ENCODE measurements at regions not wholly inside any gene's neighbourhood (a gene's known extent, or its start where the extent isn't known, plus 50 kb on each side); places are given as distances from the start of the nearest gene placed in this dataset.
A peak's percentile ranks its signal among the peaks of the same experiment; 100 is the strongest.

GRCh38 chr7:24341691-24342413 is 57.9 kb downstream of the NPY start:
- DNase-seq (ENCODE audit: low spot score): no peak

DNA sequence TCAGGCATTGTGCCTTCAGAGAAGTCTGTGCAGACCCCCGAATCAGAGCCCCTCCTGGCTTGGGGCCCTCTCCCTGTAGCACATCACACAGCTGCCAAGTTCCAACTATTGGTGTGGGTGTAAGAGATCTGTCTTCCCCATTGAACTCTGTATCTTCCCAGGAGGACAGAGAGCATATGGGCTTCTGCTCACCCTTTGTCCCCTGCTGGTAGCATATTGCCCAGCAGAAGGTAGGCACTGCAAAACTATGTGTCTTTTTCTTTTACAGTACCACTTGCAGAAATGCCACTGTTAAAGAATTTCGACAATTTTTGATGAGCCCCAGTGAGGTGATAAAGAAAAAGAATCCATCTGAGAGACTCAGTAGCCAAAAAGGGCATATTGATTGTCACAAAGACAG is 59.6 kb downstream of the NPY start:
- DNase-seq (ENCODE audit: low spot score): no peak

GRCh38 chr7:24346129-24346528 is 62.1 kb downstream of the NPY start:
- no peak for DNase-seq (ENCODE audit: low spot score)

DNA sequence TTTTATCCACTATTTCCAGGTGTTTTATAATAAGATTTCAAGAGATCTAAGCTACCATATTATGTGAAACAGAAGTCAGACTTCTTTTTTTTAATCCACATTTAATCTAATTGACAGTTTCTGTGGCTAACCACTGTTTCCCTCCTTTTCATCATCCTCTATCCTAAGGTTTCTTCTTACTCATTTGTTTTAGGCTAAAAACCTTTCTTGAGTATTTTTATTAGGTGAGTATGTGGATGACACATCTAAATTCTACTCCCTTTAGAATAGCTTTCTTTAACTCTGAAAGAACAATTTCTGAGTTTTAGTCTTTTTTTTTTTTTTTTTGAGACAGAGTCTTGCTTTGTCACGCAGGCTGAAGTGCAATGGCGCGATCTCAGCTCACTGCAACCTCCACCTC is 62.7 kb downstream of the NPY start:
- DNase-seq (ENCODE audit: low spot score): no peak

DNA sequence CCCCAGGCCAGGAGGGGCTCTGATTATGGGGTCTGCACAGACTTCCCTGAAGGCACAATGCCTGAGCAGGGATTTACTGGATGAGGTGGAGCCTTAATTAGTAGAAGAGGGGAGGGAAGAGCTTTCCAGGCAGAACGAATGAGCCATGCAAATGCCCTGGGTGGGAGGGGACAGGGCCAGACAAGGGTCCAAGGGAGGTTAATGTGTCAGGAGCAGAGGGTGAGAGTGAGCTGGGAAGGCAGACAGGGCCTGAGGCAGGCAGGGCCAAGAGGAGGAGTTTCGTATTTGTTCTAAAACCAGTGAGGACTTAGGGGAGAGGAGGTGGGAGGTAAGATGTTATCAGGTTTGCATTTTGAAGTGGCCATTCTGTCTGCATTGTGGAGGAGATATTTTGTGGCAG is 65.3 kb downstream of the NPY start:
- DNase-seq (ENCODE audit: low spot score): no peak

DNA sequence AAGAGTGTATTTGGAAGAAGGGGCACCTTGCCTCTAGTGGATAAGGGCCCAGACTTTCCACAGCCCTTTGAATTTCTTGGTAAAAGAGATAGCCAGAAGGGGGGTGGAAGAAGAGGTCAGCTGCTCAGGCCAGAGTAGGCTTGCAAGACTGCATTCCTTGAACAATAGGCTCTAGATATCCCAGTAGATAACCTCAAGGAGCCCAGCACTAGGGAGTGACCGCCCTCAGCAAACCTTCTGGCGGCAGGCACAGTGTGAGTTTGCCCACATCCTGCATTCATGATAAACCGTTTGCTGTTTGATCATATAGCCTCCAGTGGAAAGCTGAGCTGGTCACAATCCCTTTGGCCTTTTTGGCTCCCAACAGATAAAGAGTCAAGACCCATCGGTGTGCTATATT is 70.5 kb downstream of the NPY start:
- no peak for DNase-seq (ENCODE audit: low spot score)

DNA sequence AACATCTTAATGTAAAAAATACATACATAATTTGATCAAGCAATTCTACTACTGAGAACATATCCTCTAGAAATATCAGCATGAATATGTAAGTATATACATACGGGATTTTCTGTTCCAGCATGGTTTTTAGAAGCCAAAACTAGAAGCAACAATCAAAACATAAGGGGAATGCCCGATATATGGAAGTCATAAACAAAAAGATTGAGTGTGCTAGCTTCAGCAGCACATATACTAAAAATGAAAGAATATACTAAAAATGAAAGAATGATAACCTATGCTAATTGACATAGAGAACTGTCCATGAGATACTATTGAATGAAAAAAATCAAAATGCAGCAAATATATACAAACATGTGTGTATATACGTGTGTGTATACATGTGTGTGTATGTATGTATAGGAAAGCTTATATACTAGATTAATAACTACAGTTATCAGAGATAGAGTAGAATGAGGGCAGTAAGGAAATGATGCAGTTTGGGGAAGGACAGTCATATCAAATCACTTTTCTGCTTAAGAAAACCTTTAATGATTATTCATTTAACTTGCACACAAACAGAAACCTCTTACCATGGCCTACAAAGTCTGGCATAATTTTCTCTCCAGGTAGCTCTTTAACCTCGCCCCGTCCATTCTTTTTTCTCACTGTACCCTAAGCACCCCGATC is 72.9 kb downstream of the NPY start:
- DNase-seq (ENCODE audit: low spot score): no peak

GRCh38 chr7:24361001-24361400 is 77.0 kb downstream of the NPY start:
- DNase-seq (ENCODE audit: low spot score): no peak

GRCh38 chr7:24365606-24366005 is 81.6 kb downstream of the NPY start:
- DNase-seq (ENCODE audit: low spot score): no peak

GRCh38 chr7:24366876-24367275 is 82.9 kb downstream of the NPY start:
- DNase-seq (ENCODE audit: low spot score): no peak

DNA sequence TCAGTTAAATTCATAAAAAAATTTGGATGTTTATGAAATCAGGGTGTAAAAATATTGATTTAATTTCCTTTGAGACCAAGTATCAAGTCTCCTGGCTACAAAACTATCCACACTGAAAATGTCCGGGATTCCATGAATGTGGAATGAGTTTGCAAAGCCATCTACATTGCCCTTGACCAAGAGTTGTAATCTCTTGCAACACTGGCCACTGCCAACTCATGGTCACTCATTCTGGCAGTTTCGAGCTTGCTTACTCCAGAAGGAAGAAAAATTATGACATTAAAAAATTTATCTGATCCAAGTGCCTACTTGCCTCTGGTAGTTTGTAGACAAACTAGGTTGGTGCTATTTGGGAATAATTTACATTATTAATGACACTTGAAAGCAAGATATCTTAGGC is 84.2 kb downstream of the NPY start:
- DNase-seq (ENCODE audit: low spot score): no peak

GRCh38 chr7:24370541-24370940 is 86.6 kb downstream of the NPY start:
- no peak for DNase-seq (ENCODE audit: low spot score)

DNA sequence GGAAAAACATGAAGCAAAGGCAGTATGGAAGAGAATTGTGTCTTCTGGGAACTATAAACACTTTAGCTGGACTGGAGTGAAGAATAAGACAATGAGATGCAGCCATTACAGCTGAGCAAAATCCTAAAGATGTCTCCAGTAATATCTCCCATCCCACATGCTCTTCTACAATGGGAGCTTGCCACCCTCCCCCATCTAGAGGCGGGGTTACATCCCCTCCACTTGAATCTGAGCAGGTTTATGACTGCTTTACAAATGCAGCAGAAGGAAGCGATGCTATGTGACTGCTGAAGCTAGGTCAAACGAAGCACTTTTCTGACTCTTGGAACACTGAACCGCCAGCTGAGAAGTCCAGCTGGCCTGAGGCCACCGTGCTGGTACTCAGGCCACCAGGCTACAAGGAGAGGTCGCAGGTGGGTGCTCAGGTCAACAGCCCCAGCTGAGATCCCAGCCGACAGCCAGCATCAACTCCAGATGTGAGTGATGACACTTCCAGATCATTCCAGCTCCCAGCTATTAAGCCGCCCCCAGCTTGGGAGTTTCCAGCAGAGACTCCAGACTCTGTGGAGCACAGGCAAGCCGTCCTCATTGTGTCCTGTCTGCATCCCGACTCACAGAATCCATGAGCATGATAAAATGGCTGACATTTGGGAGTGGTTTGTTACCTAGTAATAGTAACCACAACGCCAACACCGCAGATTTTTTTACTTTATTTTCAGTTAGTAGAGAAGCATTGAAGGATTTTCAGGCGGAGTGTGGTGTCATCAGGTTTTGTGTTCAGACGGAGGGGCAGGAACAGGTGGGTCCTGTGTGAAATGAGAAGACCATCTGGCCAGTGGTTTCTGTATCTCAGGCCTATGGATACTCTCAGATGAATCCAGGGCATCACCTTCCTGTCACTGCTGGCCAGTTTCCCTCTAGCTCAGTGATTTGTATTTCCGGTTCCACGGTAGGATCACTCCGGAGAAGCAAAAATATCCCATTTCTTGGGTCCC is 89.3 kb downstream of the NPY start:
- no peak for DNase-seq (ENCODE audit: low spot score)

DNA sequence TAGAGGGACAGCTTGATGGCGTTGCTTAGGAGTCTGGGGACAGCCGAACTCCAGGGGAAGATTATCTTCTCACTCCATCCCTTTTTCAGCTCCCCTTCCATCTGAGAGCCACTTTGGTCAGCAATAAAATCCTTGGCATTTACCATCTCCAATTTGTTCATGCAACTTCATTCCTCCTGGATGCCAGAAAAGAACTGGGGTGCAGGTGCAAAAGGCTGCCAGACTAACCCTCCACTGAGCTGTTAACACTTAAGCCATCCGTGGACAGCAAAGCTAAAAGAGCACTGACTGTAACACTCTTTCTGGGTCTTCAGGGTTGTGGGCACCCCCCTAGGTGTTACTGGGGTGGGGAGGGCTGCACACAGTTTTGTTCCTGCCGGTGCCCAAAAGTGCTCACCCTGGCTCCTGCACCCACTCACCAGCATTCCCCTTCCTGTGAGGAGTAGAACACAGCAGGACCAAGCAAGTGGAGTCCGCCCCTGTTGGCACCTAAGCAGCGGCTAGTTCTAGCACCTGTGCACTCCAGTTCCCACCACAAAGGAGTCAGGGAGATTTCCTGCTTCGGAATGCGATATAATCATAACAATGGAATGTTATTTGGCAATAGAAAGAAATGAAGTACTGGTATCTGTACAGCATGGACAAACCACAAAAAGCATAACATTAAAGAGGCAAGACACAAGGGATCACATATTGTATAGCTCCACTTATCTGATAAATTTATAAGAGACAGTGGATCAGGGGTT is 95.1 kb downstream of the NPY start:
- no peak for DNase-seq (ENCODE audit: low spot score)

DNA sequence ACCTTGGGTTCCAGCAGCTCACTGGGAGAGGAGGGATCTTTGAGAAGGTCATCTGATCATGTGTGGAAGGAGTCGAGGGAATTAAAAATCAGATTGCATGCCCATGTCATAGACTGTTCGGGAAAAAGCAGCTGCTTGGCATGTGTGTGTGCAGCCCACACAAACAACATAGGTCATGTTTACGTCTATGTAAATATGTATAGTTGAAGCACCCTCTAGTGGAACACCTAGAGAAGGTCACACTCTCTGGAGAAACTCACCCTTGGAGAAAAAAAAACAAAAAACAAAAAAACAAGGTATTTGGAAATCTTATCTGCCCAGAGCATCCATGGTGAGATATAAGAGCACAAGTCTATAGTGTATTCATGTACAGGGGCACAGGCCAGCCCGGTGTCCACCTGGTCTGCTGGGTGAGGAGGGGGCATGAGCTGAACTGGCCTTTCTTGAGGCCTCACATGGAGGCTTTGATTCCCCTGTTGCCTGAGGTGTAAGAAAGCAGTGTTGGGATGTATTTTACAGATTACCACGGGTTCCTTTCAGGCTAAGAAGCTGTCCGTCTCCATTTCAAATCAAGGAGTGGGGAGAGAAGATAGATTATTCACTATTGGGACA is 98.0 kb downstream of the NPY start:
- peak; percentile 66 for DNase-seq (ENCODE audit: low spot score)

DNA sequence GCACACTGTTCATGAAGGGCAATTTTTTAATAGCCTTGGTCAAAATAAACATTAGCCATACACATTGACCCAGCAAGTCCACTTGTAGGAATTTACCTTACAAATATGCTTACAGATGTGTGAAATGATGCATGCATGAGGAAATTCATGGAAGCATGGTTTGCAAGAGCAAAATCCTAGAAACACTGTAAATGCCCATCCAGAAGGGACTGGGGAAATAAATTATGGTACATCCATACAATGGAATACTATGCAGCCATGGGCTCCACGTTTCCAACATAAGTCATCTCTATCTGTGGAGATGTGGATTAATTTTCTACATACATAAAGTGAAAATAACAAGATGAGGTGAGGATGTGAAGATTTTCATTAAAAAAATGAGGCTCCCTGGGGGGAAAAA is 99.1 kb downstream of the NPY start:
- no peak for DNase-seq (ENCODE audit: low spot score)

DNA sequence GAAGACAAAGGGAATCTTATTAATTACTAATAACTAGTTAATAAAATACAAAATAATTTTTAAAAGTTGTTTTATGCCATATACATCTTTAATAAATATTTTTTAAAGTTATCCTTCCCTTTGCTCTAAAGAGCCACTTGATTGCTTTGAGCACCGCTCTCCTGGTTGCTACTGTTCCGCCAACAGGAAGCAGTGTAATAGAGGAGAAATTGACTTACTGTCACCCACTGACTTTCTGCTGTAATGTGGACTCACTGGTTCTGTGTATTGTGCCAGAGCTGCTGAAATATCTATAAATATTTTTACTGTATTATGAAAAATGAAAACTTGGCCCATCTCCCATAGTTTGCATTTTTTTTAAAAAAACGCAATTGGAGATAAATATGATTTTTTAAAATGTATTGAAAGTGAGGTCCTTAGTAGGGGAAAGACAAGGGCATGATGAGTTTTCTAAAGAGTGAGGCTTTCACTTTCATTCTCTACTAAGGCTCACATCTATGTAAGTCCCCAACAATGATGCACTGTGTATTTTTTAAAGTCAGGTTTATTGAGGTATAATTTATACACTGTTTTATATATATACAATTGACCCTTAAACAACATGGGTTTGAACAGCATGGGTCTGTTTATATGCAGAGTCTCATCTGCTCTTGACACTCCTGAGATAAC is 100.5 kb downstream of the NPY start:
- DNase-seq (ENCODE audit: low spot score): no peak

DNA sequence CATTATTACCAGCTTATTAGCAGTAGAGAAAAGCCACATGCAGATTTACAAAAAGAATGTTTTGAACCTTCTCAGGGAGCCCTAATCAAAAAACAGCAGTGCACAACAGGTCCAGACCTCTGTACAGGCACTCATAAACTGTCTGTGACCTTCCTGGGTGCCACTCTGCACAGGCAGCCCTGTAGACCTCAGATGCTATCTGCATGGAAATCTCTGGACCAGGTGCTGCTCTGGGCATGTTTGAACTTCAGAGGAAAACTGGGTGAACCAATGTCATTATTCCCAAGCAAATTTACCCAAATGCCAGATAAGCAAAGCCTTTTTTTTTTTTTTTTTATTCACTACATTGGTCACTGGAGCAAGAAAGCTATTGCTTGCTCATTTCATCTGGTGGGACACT is 104.2 kb downstream of the NPY start:
- no peak for DNase-seq (ENCODE audit: low spot score)

GRCh38 chr7:24390376-24391157 is 106.6 kb downstream of the NPY start:
- DNase-seq (ENCODE audit: low spot score): no peak

GRCh38 chr7:24392774-24393173 is 108.8 kb downstream of the NPY start:
- DNase-seq (ENCODE audit: low spot score): no peak

All from germinal center (tissue), 1 donor.